Fibroblast of skin of back (primary cell): ENCODE measurements at regions not wholly inside any gene's neighbourhood (a gene's known extent, or its start where the extent isn't known, plus 50 kb on each side); places are given as distances from the start of the nearest gene placed in this dataset.
"Not testable (repeated sequence)": the region's sequence is repeated elsewhere in the genome, so short reads cannot be mapped to it uniquely, and the experiment has no call there.

Experiments
- DNase-seq: peaks from one replicate; pipeline ENCODE4 v3.0.0-alpha.2; 2013

- DNase-seq = peak; percentile 95
These were observed 167.5 kb upstream of the PRICKLE1 start for GRCh38 chr12:42756841-42757623.

GRCh38 chr12:42750356-42750755 is 160.8 kb upstream of the PRICKLE1 start:
- DNase-seq = no peak

- no peak for DNase-seq
These were observed 159.7 kb upstream of the PRICKLE1 start for GRCh38 chr12:42749239-42749638.

- peak; percentile 62 for DNase-seq
These were observed 155.1 kb upstream of the PRICKLE1 start for GRCh38 chr12:42744539-42745182.

GRCh38 chr12:42742716-42743115 is 153.2 kb upstream of the PRICKLE1 start:
- DNase-seq = no peak

- DNase-seq = peak; percentile 54
These were observed 152.4 kb upstream of the PRICKLE1 start for GRCh38 chr12:42741771-42742510.

- DNase-seq = no peak
These were observed 151.5 kb upstream of the PRICKLE1 start for GRCh38 chr12:42741091-42741490.

- DNase-seq = no peak
These were observed 147.9 kb upstream of the PRICKLE1 start for GRCh38 chr12:42737398-42737797.

- DNase-seq = no peak
These were observed 146.4 kb upstream of the PRICKLE1 start for GRCh38 chr12:42735861-42736361.

GRCh38 chr12:42733911-42734310 is 144.4 kb upstream of the PRICKLE1 start:
- no peak for DNase-seq

GRCh38 chr12:42732908-42733411 is 143.4 kb upstream of the PRICKLE1 start:
- DNase-seq = no peak

GRCh38 chr12:42730291-42730690 is 140.7 kb upstream of the PRICKLE1 start:
- peak; percentile 51 for DNase-seq

GRCh38 chr12:42729535-42729900 is 140.0 kb upstream of the PRICKLE1 start:
- no peak for DNase-seq

- no peak for DNase-seq
These were observed 139.4 kb upstream of the PRICKLE1 start for GRCh38 chr12:42728770-42729534.

- no peak for DNase-seq
These were observed 138.7 kb upstream of the PRICKLE1 start for GRCh38 chr12:42728287-42728686.

- DNase-seq = peak; percentile 71
These were observed 136.3 kb upstream of the PRICKLE1 start for GRCh38 chr12:42725809-42726208.

- peak; percentile 83 for DNase-seq
These were observed 126.9 kb upstream of the PRICKLE1 start for GRCh38 chr12:42716491-42716891.

GRCh38 chr12:42713566-42713965 is 124.0 kb upstream of the PRICKLE1 start:
- not testable (repeated sequence) for DNase-seq

GRCh38 chr12:42708374-42708773 is 118.8 kb upstream of the PRICKLE1 start:
- not testable (repeated sequence) for DNase-seq

GRCh38 chr12:42707312-42708226 is 118.0 kb upstream of the PRICKLE1 start:
- DNase-seq = no peak

- DNase-seq = no peak
These were observed 116.8 kb upstream of the PRICKLE1 start for GRCh38 chr12:42706321-42706720.
